ENCODE measurements at regions not wholly inside any gene's neighbourhood (a gene's known extent, or its start where the extent isn't known, plus 50 kb on each side); places are given as distances from the start of the nearest gene placed in this dataset.

DNA sequence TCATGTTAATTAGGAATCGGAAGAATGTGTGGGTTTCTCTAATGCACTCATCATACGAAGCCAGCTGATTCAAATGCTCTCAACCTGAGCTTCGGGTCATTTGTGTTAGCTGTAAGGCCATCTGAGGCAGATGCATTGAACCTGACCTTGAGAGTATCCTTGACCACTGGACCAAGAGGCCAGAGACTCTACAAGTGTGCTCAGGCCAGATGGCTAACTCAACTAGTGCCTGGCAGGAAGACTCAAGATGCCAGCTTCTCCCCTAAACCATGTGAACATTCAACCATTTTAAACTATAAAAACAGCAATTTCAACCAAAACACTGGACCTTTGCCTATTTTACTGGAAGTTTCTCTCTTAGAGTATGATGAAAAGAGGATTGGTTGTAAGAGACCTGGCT is 168.6 kb upstream of the CDH4 start:
- TF ChIP-seq TAF1 (IDR thresholded peaks at IDR 0.05; ENCODE audit: low read depth, low read length) (no peak), POLR2AphosphoS5 (IDR thresholded peaks at IDR 0.05; ENCODE audit: low read depth, low read length) (no peak), POLR2A (IDR thresholded peaks at IDR 0.05; ENCODE audit: low read depth, low read length) (no peak), POU2F2 (IDR thresholded peaks at IDR 0.05; ENCODE audit: low read depth, low read length) (no peak), SPI1 (IDR thresholded peaks at IDR 0.05; ENCODE audit: low read depth, low read length) (no peak)

Measured in GM12891 (cell line).